HepG2 (cell line): ENCODE measurements at regions not wholly inside any gene's neighbourhood (a gene's known extent, or its start where the extent isn't known, plus 50 kb on each side); places are given as distances from the start of the nearest gene placed in this dataset.

Experiments used
- GATA4 ChIP-seq: sonication (generic); IDR thresholded peaks from 2 replicates; pipeline ENCODE4 v1.6.1; 2016; ENCODE audit warnings: antibody characterized with exemption, low read depth, borderline replicate concordance
- HMGA1 ChIP-seq: sonication (generic); formaldehyde crosslinking; conservative IDR thresholded peaks from 2 replicates; pipeline ENCODE4 v1.4.0; 2020; ENCODE audit warnings: missing genetic modification reagents
- HNRNPLL ChIP-seq: fragments of 200-400 bp; formaldehyde crosslinking; IDR thresholded peaks from 2 replicates; pipeline ENCODE4 v1.6.1; 2017; ENCODE audit warnings: mild to moderate bottlenecking, low read depth, low read length; ENCODE audit not compliant: poor library complexity, severe bottlenecking
- IRF2 ChIP-seq: IDR thresholded peaks from 2 replicates; pipeline ENCODE4 v1.6.1; 2018; ENCODE audit warnings: missing genetic modification reagents, missing compliant biosample characterization
- ISL2 ChIP-seq: sonication (generic); formaldehyde crosslinking; IDR thresholded peaks from 2 replicates; pipeline ENCODE4 v1.5.0; 2020; ENCODE audit warnings: missing genetic modification reagents
- MED13 ChIP-seq: sonication (generic); formaldehyde crosslinking; IDR thresholded peaks from 2 replicates; pipeline ENCODE4 v1.5.0; 2020; ENCODE audit warnings: missing genetic modification reagents
- MED8 ChIP-seq: sonication (generic); formaldehyde crosslinking; IDR thresholded peaks from 2 replicates; pipeline ENCODE4 v1.8.1; 2023; ENCODE audit warnings: mild to moderate bottlenecking, missing genetic modification reagents; ENCODE audit not compliant: insufficient replicate concordance
- MLX ChIP-seq: IDR thresholded peaks from 2 replicates; pipeline ENCODE4 v1.6.1; 2016
- NCOA2 ChIP-seq: sonication (generic); formaldehyde crosslinking; IDR thresholded peaks from 2 replicates; pipeline ENCODE4 v1.8.0; 2022; ENCODE audit warnings: inconsistent platforms
- RBFOX2 ChIP-seq: fragments of 200-400 bp; formaldehyde crosslinking; IDR thresholded peaks from 2 replicates; pipeline ENCODE4 v1.6.1; 2017; ENCODE audit warnings: low read depth, mild to moderate bottlenecking, low read length
- REL ChIP-seq: sonication (generic); formaldehyde crosslinking; conservative IDR thresholded peaks from 2 replicates; pipeline ENCODE4 v1.8.0; 2022; ENCODE audit warnings: mild to moderate bottlenecking, missing genetic modification reagents, moderate library complexity
- RFX3 ChIP-seq: IDR thresholded peaks from 2 replicates; pipeline ENCODE4 v1.6.1; 2016; ENCODE audit warnings: missing biosample characterization, missing genetic modification reagents
- ZBTB7A ChIP-seq: sonication (generic); formaldehyde crosslinking; IDR thresholded peaks from 2 replicates; pipeline ENCODE4 v1.8.0; 2022; ENCODE audit warnings: mild to moderate bottlenecking, missing genetic modification reagents
- ZGPAT ChIP-seq: IDR thresholded peaks from 2 replicates; pipeline ENCODE4 v1.6.1; 2016; ENCODE audit warnings: mild to moderate bottlenecking
- ZNF274 ChIP-seq: sonication (generic); formaldehyde crosslinking; IDR thresholded peaks from 2 replicates; pipeline ENCODE4 v1.5.1; 2020; ENCODE audit warnings: mild to moderate bottlenecking, missing genetic modification reagents
- ZNF703 ChIP-seq: sonication (generic); formaldehyde crosslinking; IDR thresholded peaks from 2 replicates; pipeline ENCODE4 v1.5.1; 2020; ENCODE audit warnings: missing genetic modification reagents, mild to moderate bottlenecking, moderate library complexity, borderline replicate concordance
- ZNF788 ChIP-seq: sonication (generic); formaldehyde crosslinking; IDR thresholded peaks from 2 replicates; pipeline ENCODE4 v1.5.0; 2020; ENCODE audit warnings: mild to moderate bottlenecking, missing genetic modification reagents, borderline replicate concordance
- TF ChIP-seq, protein P1 (sequence below): sonication (generic); formaldehyde crosslinking; IDR thresholded peaks from 2 replicates; pipeline ENCODE4 v1.4.0; 2020; ENCODE audit warnings: missing genetic modification reagents

DNA sequence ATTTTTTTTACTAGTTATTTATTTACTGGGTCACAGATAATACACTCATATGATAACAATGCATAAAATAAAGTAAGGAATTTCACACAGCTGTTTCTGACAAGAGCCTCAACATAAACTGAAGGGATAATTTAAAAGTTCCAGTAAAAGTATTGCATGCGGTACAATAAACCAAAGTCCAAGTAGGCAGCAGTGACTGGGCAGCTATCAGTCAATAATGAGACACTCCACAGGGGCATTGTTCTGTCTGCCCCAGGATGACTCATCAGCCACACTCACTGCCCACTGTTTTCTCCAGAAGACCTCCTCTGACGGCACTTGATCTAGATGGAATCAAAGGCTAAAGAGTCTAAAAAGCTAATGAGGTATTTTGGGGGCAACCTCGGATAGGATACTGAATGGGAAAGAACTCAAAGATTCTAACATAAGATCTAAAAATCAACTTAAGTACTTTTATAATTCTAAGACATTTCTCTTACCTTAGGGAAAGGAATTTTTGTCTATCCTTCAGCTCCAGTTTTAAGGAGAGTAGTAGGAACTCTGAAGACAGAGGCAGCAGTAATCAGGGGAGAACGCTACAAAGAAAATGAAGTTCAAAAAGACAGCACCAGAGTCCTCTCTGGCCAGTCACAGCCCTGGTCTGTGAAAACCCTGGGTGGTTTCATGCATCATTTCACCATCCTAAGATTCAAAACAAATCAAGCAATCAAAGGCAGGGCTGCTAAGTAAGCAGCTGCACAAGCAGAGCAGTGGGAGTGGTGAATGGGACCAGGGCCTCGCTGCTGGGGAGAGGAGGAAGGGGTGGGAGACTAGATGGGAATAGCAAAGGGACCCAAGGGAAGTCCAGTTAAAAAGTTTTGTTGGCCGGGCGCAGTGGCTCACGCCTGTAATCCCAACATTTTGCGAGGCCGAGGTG lies 175.1 kb downstream of the AVL9 start (continued):
- no peak for TF ChIP-seq ZNF703 (CRISPR knock-in tag)
- TF ChIP-seq REL: no peak
- TF ChIP-seq, protein P1, sequence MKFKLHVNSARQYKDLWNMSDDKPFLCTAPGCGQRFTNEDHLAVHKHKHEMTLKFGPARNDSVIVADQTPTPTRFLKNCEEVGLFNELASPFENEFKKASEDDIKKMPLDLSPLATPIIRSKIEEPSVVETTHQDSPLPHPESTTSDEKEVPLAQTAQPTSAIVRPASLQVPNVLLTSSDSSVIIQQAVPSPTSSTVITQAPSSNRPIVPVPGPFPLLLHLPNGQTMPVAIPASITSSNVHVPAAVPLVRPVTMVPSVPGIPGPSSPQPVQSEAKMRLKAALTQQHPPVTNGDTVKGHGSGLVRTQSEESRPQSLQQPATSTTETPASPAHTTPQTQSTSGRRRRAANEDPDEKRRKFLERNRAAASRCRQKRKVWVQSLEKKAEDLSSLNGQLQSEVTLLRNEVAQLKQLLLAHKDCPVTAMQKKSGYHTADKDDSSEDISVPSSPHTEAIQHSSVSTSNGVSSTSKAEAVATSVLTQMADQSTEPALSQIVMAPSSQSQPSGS (CRISPR knock-in tag): peak; percentile 53; the same call in 1 of the 2 replicates
- TF ChIP-seq HNRNPLL: no peak
- TF ChIP-seq MLX (CRISPR knock-in tag): peak; percentile 58; the same call in 1 of the 2 replicates
- TF ChIP-seq ZBTB7A (CRISPR knock-in tag): no peak
- TF ChIP-seq MED13 (CRISPR knock-in tag): 0 out of 2 replicates have a peak, but pooled peaks have one; percentile 57
- TF ChIP-seq RBFOX2: peak; percentile 61
- no peak for TF ChIP-seq MED8 (CRISPR knock-in tag)
- TF ChIP-seq IRF2 (CRISPR knock-in tag): peak; percentile 84
- TF ChIP-seq ISL2 (CRISPR knock-in tag): peak; percentile 89
- TF ChIP-seq ZNF788 (CRISPR knock-in tag): no peak
- peak; percentile 96 for TF ChIP-seq NCOA2
- no peak for TF ChIP-seq HMGA1
- TF ChIP-seq ZNF274: no peak
- TF ChIP-seq ZGPAT (CRISPR knock-in tag): peak; percentile 90
- peak; percentile 19; the same call in 1 of the 2 replicates for TF ChIP-seq GATA4
- 0 out of 2 replicates have a peak, but pooled peaks have one; percentile 13 for TF ChIP-seq RFX3 (CRISPR knock-in tag)
